ENCODE measurements at regions not wholly inside any gene's neighbourhood (a gene's known extent, or its start where the extent isn't known, plus 50 kb on each side); places are given as distances from the start of the nearest gene placed in this dataset.

- TF ChIP-seq POLR2A (IDR thresholded peaks at IDR 0.05) = no peak
- no peak for TF ChIP-seq POLR2AphosphoS5 (IDR thresholded peaks at IDR 0.05)
Measured at GRCh38 chr10:65325913-65326312, 1599.9 kb upstream of the LRRTM3 start.
